Caco-2 (cell line): ENCODE measurements at regions not wholly inside any gene's neighbourhood (a gene's known extent, or its start where the extent isn't known, plus 50 kb on each side); places are given as distances from the start of the nearest gene placed in this dataset.

Experiments used
- BruUV-seq: library from RNA; stranded (reverse); fragments of 400-500 nt; replicated peaks from 2 replicates; lab custom pipeline; 2021; lab: Mats Ljungman, UMichigan
- CTCF ChIA-PET: fragments of 300-600 bp; sonication (Branson Sonifier 250); formaldehyde crosslinking; loops from one replicate; lab custom pipeline; 2022; ENCODE audit warnings: antibody characterized with exemption; lab: Charles Lee
- POLR2A ChIA-PET: fragments of 300-600 bp; sonication (Branson Sonifier 250); formaldehyde crosslinking; loops from one replicate; lab custom pipeline; 2022; ENCODE audit warnings: antibody characterized with exemption; lab: Charles Lee
- DNase-seq, 2 experiments: peaks; one replicate each; pipeline versions ENCODE4 v3.0.0 to v3.0.0-alpha.2; 2020 to 2022
- H3K27me3 ChIP-seq: replicated peaks from 2 replicates; pipeline ENCODE4 v1.6.0; 2011; ENCODE audit warnings: low read length; ENCODE audit not compliant: control insufficient read depth, insufficient read depth
- H3K36me3 ChIP-seq: 2 replicates; pipeline ENCODE4 v1.5.1; 2011; ENCODE audit warnings: low read length; ENCODE audit not compliant: control insufficient read depth, insufficient read depth
- H3K4me1 ChIP-seq: fragments of 250-450 bp; sonication (Bioruptor Pico); 2 replicates; pipeline ENCODE4 v1.5.1; 2020; ENCODE audit warnings: mild to moderate bottlenecking
- H3K4me3 ChIP-seq: 2 replicates; pipeline ENCODE4 v1.5.1; 2011; ENCODE audit warnings: low read depth, mild to moderate bottlenecking, control low read depth, low read length
- H3K9me3 ChIP-seq: fragments of 250-450 bp; sonication (Bioruptor Pico); 2 replicates; pipeline ENCODE4 v1.5.1; 2020; ENCODE audit warnings: mild to moderate bottlenecking, moderate library complexity
- H3K27ac Mint-ChIP-seq: one replicate; pipeline ENCODE4 v1.8.0; 2022; ENCODE audit warnings: mixed read lengths; ENCODE audit not compliant: unreplicated experiment
- H3K27me3 Mint-ChIP-seq: one replicate; pipeline ENCODE4 v1.8.0; 2022; ENCODE audit warnings: mixed read lengths; ENCODE audit not compliant: insufficient read depth, unreplicated experiment
- H3K36me3 Mint-ChIP-seq: one replicate; pipeline ENCODE4 v1.8.0; 2022; ENCODE audit warnings: mild to moderate bottlenecking, mixed read lengths; ENCODE audit not compliant: insufficient read depth, unreplicated experiment
- H3K4me1 Mint-ChIP-seq: one replicate; pipeline ENCODE4 v1.8.0; 2022; ENCODE audit warnings: low read depth, mixed read lengths; ENCODE audit not compliant: unreplicated experiment
- H3K4me3 Mint-ChIP-seq: one replicate; pipeline ENCODE4 v1.8.0; 2022; ENCODE audit warnings: mild to moderate bottlenecking, moderate library complexity, mixed read lengths; ENCODE audit not compliant: unreplicated experiment
- H3K9me3 Mint-ChIP-seq: one replicate; pipeline ENCODE4 v1.8.0; 2022; ENCODE audit warnings: mixed read lengths; ENCODE audit not compliant: unreplicated experiment
- CTCF ChIP-seq, 2 experiments: fragments of 200-600 bp in 1 of 2; IDR thresholded peaks; 1 replicate in 1 of 2; 2 replicates in 1 of 2; pipeline versions ENCODE4 v1.5.1 to v1.8.0; 2011 to 2022; ENCODE audit warnings: antibody characterized with exemption in 1 of 2, control low read depth in 1 of 2, inconsistent platforms in 1 of 2, low read depth in 1 of 2, low read length in 1 of 2, mild to moderate bottlenecking in 1 of 2, moderate library complexity in 1 of 2; ENCODE audit not compliant: insufficient read depth in 1 of 2, severe bottlenecking in 1 of 2, unreplicated experiment in 1 of 2
- intact Hi-C: fragments of 100-400 bp; cut with micrococcal nuclease; formaldehyde crosslinking; loops from one replicate; pipeline ENCODE4 v1.10.0; 2022; ENCODE audit not compliant: unreplicated experiment

- no peak for DNase-seq
- H3K4me1 Mint-ChIP-seq = no peaks in the 10 kb centered on the region
- H3K4me3 Mint-ChIP-seq = no peak overlapping the region
- POLR2A ChIA-PET = no interaction called here
- no peaks in the 10 kb centered on the region for H3K36me3 Mint-ChIP-seq
- no peak overlapping the region for H3K27ac Mint-ChIP-seq
- intact Hi-C loops = no loop called here
- TF ChIP-seq CTCF (IDR thresholded peaks at IDR 0.05; ENCODE audit: insufficient read depth in 1 of 2, low read depth in 1 of 2, low read length in 1 of 2, severe bottlenecking in 1 of 2, unreplicated experiment in 1 of 2) = no peak
- no peaks in the 10 kb centered on the region for H3K9me3 Mint-ChIP-seq
- no peaks in the 10 kb centered on the region for H3K27me3 Mint-ChIP-seq
- no peaks in the 10 kb centered on the region for H3K27me3 ChIP-seq
- no peaks in the 10 kb centered on the region for H3K4me1 ChIP-seq
- no peaks in the 10 kb centered on the region for H3K36me3 ChIP-seq
- no peaks in the 10 kb centered on the region for H3K9me3 ChIP-seq
- no peak overlapping the region for H3K4me3 ChIP-seq
- BruUV-seq = no TSS peak
- CTCF ChIA-PET = no interaction called here
Observed at GRCh38 chrX:63513825-63514568, 162.9 kb upstream of the SPIN4 start.

GRCh38 chrX:63511361-63511760 lies 160.2 kb upstream of the SPIN4 start:
- H3K4me1 Mint-ChIP-seq = peaks cover 5% of the 10 kb centered on the region
- H3K36me3 Mint-ChIP-seq = no peaks in the 10 kb centered on the region
- Histone ChIP-seq H3K36me3 (no peaks in the 10 kb centered on the region), H3K9me3 (no peaks in the 10 kb centered on the region), H3K4me3 (no peak overlapping the region), H3K4me1 (no peaks in the 10 kb centered on the region), H3K27me3 (no peaks in the 10 kb centered on the region)
- no peak overlapping the region for H3K27ac Mint-ChIP-seq
- POLR2A ChIA-PET = no interaction called here
- intact Hi-C loops = no loop called here
- DNase-seq = no peak
- no peaks in the 10 kb centered on the region for H3K9me3 Mint-ChIP-seq
- no peaks in the 10 kb centered on the region for H3K27me3 Mint-ChIP-seq
- no peak for TF ChIP-seq CTCF (IDR thresholded peaks at IDR 0.05; ENCODE audit: insufficient read depth in 1 of 2, low read depth in 1 of 2, low read length in 1 of 2, severe bottlenecking in 1 of 2, unreplicated experiment in 1 of 2)
- CTCF ChIA-PET = no interaction called here
- no TSS peak for BruUV-seq
- H3K4me3 Mint-ChIP-seq = no peak overlapping the region

- Mint-ChIP-seq H3K36me3 (no peaks in the 10 kb centered on the region), H3K9me3 (no peaks in the 10 kb centered on the region), H3K4me1 (peaks cover 7% of the 10 kb centered on the region), H3K27me3 (no peaks in the 10 kb centered on the region), H3K27ac (no peak overlapping the region), H3K4me3 (no peak overlapping the region)
- no peaks in the 10 kb centered on the region for H3K9me3 ChIP-seq
- no peak for DNase-seq
- H3K4me1 ChIP-seq = no peaks in the 10 kb centered on the region
- H3K27me3 ChIP-seq = no peaks in the 10 kb centered on the region
- intact Hi-C loops = no loop called here
- POLR2A ChIA-PET = no interaction called here
- CTCF ChIA-PET = no interaction called here
- BruUV-seq = no TSS peak
- H3K36me3 ChIP-seq = no peaks in the 10 kb centered on the region
- no peak for TF ChIP-seq CTCF (IDR thresholded peaks at IDR 0.05; ENCODE audit: insufficient read depth in 1 of 2, low read depth in 1 of 2, low read length in 1 of 2, severe bottlenecking in 1 of 2, unreplicated experiment in 1 of 2)
- no peak overlapping the region for H3K4me3 ChIP-seq
Observed at GRCh38 chrX:63508668-63509067, 157.5 kb upstream of the SPIN4 start.
